A673 (cell line): ENCODE measurements at regions not wholly inside any gene's neighbourhood (a gene's known extent, or its start where the extent isn't known, plus 50 kb on each side); places are given as distances from the start of the nearest gene placed in this dataset.

ENCODE experiments used
- BruUV-seq: library from RNA; stranded (reverse); fragments of 400-500 nt; replicated peaks from 2 replicates; lab custom pipeline; 2021; lab: Mats Ljungman, UMichigan
- CTCF ChIA-PET: fragments of 300-600 bp; sonication (Branson Sonifier 250); formaldehyde crosslinking; loops from one replicate; lab custom pipeline; 2022; ENCODE audit warnings: antibody characterized with exemption; lab: Charles Lee
- POLR2A ChIA-PET: fragments of 300-600 bp; sonication (Branson Sonifier 250); formaldehyde crosslinking; loops from one replicate; lab custom pipeline; 2022; ENCODE audit warnings: antibody characterized with exemption; ENCODE audit not compliant: low non-redundant PET; lab: Charles Lee
- DNase-seq: peaks from one replicate; pipeline ENCODE4 v3.0.0-alpha.2; 2015; ENCODE audit warnings: low spot score
- H3K27ac ChIP-seq: fragments of 200-600 bp; sonication (generic); 2 replicates; pipeline ENCODE4 v1.5.1; 2016; ENCODE audit warnings: mixed run types, low read depth, mild to moderate bottlenecking, mixed read lengths, antibody characterized with exemption, low read length; ENCODE audit not compliant: poor library complexity, severe bottlenecking
- H3K27me3 ChIP-seq: fragments of 200-600 bp; sonication (generic); replicated peaks from 2 replicates; pipeline ENCODE4 v1.6.1; 2017; ENCODE audit warnings: mixed run types, low read depth, mild to moderate bottlenecking, mixed read lengths, antibody characterized with exemption, low read length; ENCODE audit not compliant: insufficient read depth, poor library complexity
- H3K36me3 ChIP-seq: fragments of 200-600 bp; sonication (generic); 2 replicates; pipeline ENCODE4 v1.6.1; 2016; ENCODE audit warnings: mixed run types, mild to moderate bottlenecking, mixed read lengths, antibody characterized with exemption, low read length; ENCODE audit not compliant: insufficient read depth, poor library complexity, severe bottlenecking
- H3K4me1 ChIP-seq: fragments of 200-600 bp; sonication (generic); 2 replicates; pipeline ENCODE4 v1.6.1; 2017; ENCODE audit warnings: mixed run types, mild to moderate bottlenecking, mixed read lengths, antibody characterized with exemption, low read length; ENCODE audit not compliant: insufficient read depth, poor library complexity, severe bottlenecking
- H3K4me3 ChIP-seq: fragments of 200-600 bp; sonication (generic); 2 replicates; pipeline ENCODE4 v1.5.1; 2016; ENCODE audit warnings: low read depth, mixed run types, mild to moderate bottlenecking, mixed read lengths, low read length; ENCODE audit not compliant: poor library complexity, severe bottlenecking
- H3K9me3 ChIP-seq: fragments of 200-600 bp; sonication (generic); 2 replicates; pipeline ENCODE4 v1.6.1; 2016; ENCODE audit warnings: mixed run types, low read depth, mild to moderate bottlenecking, mixed read lengths, antibody characterized with exemption, low read length; ENCODE audit not compliant: poor library complexity, severe bottlenecking
- CTCF ChIP-seq: fragments of 300-800, 200-600 bp; sonication (generic); conservative IDR thresholded peaks from 2 replicates; pipeline ENCODE4 v1.5.1; 2017; ENCODE audit warnings: low read depth, mild to moderate bottlenecking, antibody characterized with exemption, low read length, moderate library complexity, mixed read lengths
- EZH2 ChIP-seq: fragments of 200-600 bp; sonication (generic); IDR thresholded peaks from 2 replicates; pipeline ENCODE4 v1.6.1; 2017; ENCODE audit warnings: borderline replicate concordance, low read depth, mild to moderate bottlenecking, mixed read lengths, antibody characterized with exemption, low read length; ENCODE audit not compliant: poor library complexity, severe bottlenecking
- intact Hi-C: fragments of 100-400 bp; cut with micrococcal nuclease; formaldehyde crosslinking; loops from one replicate; pipeline ENCODE4 v1.10.0; 2022; ENCODE audit not compliant: unreplicated experiment

GRCh38 chr16:6903671-6904070 lies 429.0 kb upstream of the RBFOX1 start:
- no peaks in the 10 kb centered on the region for H3K27me3 ChIP-seq
- peaks cover 7% of the 10 kb centered on the region for H3K9me3 ChIP-seq
- H3K36me3 ChIP-seq = no peaks in the 10 kb centered on the region
- POLR2A ChIA-PET = no interaction called here
- H3K4me1 ChIP-seq = no peaks in the 10 kb centered on the region
- BruUV-seq = no TSS peak
- no peak overlapping the region for H3K27ac ChIP-seq
- TF ChIP-seq CTCF (no peak), EZH2 (no peak)
- CTCF ChIA-PET = no interaction called here
- intact Hi-C loops = no loop called here
- DNase-seq = no peak
- H3K4me3 ChIP-seq = no peak overlapping the region

- H3K4me1 ChIP-seq = no peaks in the 10 kb centered on the region
- TF ChIP-seq CTCF = no peak
- TF ChIP-seq EZH2 = no peak
- POLR2A ChIA-PET = no interaction called here
- no TSS peak for BruUV-seq
- intact Hi-C loops = no loop called here
- no peak for DNase-seq
- H3K27ac ChIP-seq = no peak overlapping the region
- H3K36me3 ChIP-seq = no peaks in the 10 kb centered on the region
- H3K9me3 ChIP-seq = peaks cover 7% of the 10 kb centered on the region
- H3K4me3 ChIP-seq = no peak overlapping the region
- no peaks in the 10 kb centered on the region for H3K27me3 ChIP-seq
- CTCF ChIA-PET = no interaction called here
Observed at GRCh38 chr16:6898896-6899295, 433.7 kb upstream of the RBFOX1 start.

- H3K27me3 ChIP-seq = no peaks in the 10 kb centered on the region
- H3K36me3 ChIP-seq = no peaks in the 10 kb centered on the region
- CTCF ChIA-PET = no interaction called here
- H3K27ac ChIP-seq = no peak overlapping the region
- H3K4me1 ChIP-seq = no peaks in the 10 kb centered on the region
- TF ChIP-seq EZH2 = no peak
- TF ChIP-seq CTCF = no peak
- no peak for DNase-seq
- BruUV-seq = no TSS peak
- peaks cover 7% of the 10 kb centered on the region for H3K9me3 ChIP-seq
- no peak overlapping the region for H3K4me3 ChIP-seq
- POLR2A ChIA-PET = no interaction called here
- intact Hi-C loops = no loop called here
Observed at GRCh38 chr16:6897876-6898485, 434.7 kb upstream of the RBFOX1 start.
